Brain microvascular endothelial cell (primary cell): ENCODE measurements at regions not wholly inside any gene's neighbourhood (a gene's known extent, or its start where the extent isn't known, plus 50 kb on each side); places are given as distances from the start of the nearest gene placed in this dataset.

Experiments
- DNase-seq: peaks from one replicate; pipeline ENCODE4 v3.0.0-alpha.2; 2020
- H3K27ac ChIP-seq: fragments of 250-450 bp; sonication (Bioruptor Pico); 2 replicates; pipeline ENCODE4 v1.5.1; 2020; ENCODE audit warnings: mild to moderate bottlenecking, moderate library complexity
- H3K27me3 ChIP-seq: fragments of 250-450 bp; sonication (Bioruptor Pico); replicated peaks from 2 replicates; pipeline ENCODE4 v1.5.1; 2020; ENCODE audit warnings: mild to moderate bottlenecking
- H3K36me3 ChIP-seq: fragments of 250-450 bp; sonication (Bioruptor Pico); replicated peaks from 2 replicates; pipeline ENCODE4 v1.5.1; 2020; ENCODE audit warnings: mild to moderate bottlenecking
- H3K4me3 ChIP-seq: 2 replicates; pipeline ENCODE4 v1.5.1; 2011; ENCODE audit warnings: low read depth, mild to moderate bottlenecking, control low read depth, low read length, moderate library complexity
- in situ Hi-C: cut with HindIII; loops from 2 replicates; pipeline ENCODE4 v1.10.0; 2017; ENCODE audit warnings: low sequenced_read_pairs, low pct_ligation_motif_present
- TF ChIP-seq, protein P1 (sequence below): IDR thresholded peaks from 2 replicates; pipeline ENCODE4 v1.5.1; 2011; ENCODE audit warnings: low read depth, mild to moderate bottlenecking, moderate library complexity, low read length, control low read depth, inconsistent platforms; ENCODE audit errors: missing control alignments

DNA sequence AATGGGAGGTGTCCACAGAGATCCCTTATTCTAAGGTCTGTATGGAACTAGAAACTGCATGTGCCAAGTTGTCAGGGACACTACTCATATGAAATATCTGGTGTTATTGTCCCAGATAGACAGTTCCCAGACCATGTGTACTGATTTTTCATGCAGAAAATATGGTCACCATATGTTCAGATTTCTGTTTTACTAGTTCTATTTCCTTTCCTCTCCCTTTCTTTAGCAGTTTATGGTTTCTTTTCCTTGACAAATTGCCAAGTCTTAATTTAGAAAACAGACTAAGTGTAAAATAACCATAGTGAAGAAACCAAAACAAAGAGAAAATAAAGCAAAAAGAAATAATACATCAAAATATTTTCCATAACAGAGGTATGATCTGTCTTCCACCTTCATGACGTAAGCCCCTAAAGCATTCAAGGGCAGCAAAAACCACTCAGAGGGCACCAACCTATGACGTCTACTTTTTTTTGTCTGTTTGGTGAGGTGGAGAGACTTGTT is 248.5 kb downstream of the KCTD12 start:
- Histone ChIP-seq H3K27me3 (no peaks in the 10 kb centered on the region), H3K4me3 (no peak overlapping the region), H3K36me3 (no peaks in the 10 kb centered on the region), H3K27ac (no peak overlapping the region)
- TF ChIP-seq, protein P1, sequence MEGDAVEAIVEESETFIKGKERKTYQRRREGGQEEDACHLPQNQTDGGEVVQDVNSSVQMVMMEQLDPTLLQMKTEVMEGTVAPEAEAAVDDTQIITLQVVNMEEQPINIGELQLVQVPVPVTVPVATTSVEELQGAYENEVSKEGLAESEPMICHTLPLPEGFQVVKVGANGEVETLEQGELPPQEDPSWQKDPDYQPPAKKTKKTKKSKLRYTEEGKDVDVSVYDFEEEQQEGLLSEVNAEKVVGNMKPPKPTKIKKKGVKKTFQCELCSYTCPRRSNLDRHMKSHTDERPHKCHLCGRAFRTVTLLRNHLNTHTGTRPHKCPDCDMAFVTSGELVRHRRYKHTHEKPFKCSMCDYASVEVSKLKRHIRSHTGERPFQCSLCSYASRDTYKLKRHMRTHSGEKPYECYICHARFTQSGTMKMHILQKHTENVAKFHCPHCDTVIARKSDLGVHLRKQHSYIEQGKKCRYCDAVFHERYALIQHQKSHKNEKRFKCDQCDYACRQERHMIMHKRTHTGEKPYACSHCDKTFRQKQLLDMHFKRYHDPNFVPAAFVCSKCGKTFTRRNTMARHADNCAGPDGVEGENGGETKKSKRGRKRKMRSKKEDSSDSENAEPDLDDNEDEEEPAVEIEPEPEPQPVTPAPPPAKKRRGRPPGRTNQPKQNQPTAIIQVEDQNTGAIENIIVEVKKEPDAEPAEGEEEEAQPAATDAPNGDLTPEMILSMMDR: no peak
- in situ Hi-C loops: no loop called here
- DNase-seq: peak; percentile 42

DNA sequence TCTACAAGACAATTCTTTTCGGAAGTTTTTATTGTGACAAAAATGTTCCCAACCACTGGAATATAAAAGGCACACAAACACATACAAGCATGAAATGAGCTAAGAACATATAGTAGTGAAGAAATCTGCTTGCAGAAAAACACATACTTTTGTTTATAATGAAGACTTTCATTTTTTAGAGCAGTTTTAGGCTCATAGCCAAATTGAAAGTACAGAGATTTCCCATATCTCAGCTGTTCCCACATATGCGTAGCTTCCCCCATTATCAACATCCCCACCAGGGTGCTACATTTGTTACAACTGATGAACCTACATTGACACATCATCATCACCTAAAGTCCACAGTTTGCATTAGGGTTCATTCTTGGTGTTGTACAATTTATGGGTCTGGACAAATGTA is 249.4 kb downstream of the KCTD12 start:
- TF ChIP-seq, protein P1: no peak
- H3K4me3 ChIP-seq: no peak overlapping the region
- H3K27ac ChIP-seq: no peak overlapping the region
- in situ Hi-C loops: no loop called here
- H3K36me3 ChIP-seq: no peaks in the 10 kb centered on the region
- H3K27me3 ChIP-seq: no peaks in the 10 kb centered on the region
- DNase-seq: no peak

DNA sequence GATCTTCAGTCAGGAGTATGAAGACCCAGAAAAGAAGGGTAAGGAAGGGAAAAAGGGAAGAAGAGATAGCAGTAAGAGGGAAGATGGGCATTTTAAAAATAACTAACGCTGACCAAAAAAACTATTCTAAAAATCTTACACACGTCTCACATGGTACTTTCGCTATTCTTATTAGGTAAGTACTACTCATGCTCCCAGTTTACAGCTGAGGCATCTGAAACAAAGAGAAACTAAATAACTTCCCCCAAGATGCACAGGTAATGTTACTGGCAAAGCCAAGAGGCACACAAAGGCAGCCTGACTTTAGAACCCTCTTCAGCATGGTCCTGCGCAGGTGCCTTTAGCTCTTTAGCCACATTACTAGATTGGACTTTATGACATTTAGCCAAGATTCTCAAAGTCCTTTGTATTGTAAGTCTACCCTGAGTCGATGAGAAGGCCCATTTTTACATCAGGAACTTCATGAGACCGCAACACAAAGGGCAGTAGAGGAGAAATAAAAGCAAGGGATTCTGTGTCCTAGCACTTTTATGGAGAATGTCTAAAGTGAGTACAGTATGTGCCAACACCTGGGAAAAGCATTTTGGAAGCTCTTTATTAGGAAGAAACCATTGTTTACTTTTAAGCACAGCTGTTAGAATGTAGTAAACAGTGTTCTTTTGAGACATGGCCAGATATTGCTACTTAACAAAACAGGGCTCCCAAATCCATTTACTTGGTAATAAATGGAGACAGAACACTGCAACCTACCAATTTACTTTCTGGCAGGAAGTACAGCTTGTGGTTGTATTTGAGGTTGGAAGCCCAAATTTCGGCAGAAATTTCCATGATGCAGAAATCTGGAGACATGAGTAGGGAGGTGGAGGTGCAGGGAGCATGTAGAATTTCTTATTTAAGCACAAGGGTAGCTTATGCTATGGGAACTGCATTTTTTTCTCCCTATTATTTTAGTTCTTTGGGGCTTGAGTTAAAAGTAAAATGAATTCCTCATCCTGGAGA is 250.7 kb downstream of the KCTD12 start:
- TF ChIP-seq, protein P1: no peak
- DNase-seq: no peak
- Histone ChIP-seq H3K4me3 (no peak overlapping the region), H3K36me3 (no peaks in the 10 kb centered on the region), H3K27me3 (no peaks in the 10 kb centered on the region), H3K27ac (no peak overlapping the region)
- in situ Hi-C loops: no loop called here

DNA sequence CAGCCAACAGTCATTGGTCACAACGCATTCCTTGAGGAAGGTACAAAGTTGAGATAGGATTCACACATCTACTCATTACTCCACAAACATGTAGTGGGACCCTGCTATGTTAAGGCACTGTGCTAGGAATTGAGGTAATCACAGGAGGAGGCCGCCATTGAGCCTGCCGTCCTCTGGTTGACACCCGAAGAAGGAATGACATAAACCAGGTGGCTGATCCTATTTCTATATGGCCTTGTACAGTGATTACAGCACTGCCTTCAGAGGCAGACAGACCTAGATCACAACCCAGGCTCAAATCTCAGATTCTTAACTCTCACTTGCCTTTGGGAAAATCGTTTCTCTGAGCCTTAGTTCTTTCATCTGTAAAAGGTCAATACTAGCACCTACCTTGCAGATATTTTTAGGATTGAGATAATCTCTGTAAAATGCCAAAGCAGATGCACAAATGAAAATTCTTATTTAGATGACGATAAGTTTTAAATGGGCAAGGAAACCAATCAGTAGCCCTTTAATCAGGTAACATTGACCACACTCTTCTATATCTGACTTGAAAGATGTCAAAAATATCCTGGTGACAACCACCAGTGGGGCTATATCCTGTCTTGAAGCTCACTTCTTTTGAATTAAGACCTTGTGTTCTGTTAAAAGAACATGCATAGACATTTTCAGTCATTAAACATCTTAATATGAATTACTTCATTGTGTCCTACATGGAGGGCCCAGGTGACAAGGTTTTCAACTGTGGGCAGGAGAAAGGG is 251.6 kb downstream of the KCTD12 start:
- H3K27ac ChIP-seq: no peak overlapping the region
- no peak overlapping the region for H3K4me3 ChIP-seq
- no peaks in the 10 kb centered on the region for H3K36me3 ChIP-seq
- DNase-seq: no peak
- no peaks in the 10 kb centered on the region for H3K27me3 ChIP-seq
- TF ChIP-seq, protein P1: no peak
- in situ Hi-C loops: no loop called here

DNA sequence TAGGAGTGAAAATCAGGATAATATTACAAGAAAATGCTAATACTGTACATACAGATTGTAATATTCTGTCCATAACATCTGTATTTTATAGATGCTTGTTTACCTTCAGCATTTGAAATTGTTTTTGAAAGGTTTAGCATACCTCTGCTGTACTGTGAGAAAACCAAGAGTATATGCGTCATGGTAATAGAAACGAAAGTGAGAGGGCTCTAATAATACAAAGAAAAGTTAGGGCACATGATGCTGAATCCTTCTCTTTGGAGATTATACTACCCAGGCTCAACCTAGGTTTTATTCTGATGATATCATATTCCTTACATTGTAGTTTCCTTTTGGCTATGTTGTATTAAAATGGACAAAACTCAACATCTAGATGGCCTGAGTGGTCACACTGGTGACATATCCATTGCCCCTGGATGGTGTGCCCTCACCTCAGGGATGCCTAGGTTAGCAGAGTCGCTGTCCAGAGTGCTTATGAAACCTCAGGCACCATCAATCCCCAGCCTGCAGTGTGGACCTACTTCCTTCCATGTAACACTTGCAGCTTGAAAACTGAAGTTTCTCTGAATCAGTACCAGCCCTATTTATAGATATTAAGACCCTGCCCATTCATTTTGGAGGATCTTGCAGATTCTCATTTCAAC is 253.7 kb downstream of the KCTD12 start:
- Histone ChIP-seq H3K27ac (no peak overlapping the region), H3K27me3 (no peaks in the 10 kb centered on the region), H3K4me3 (no peak overlapping the region), H3K36me3 (no peaks in the 10 kb centered on the region)
- TF ChIP-seq, protein P1: no peak
- DNase-seq: no peak
- in situ Hi-C loops: no loop called here
